ENCODE measurements at regions not wholly inside any gene's neighbourhood (a gene's known extent, or its start where the extent isn't known, plus 50 kb on each side); places are given as distances from the start of the nearest gene placed in this dataset.

GRCh38 chrX:1052021-1052420, 160.4 kb downstream of the CRLF2 start:
- H3K9me2 ChIP-seq (ENCODE audit: insufficient read depth) = no peaks in the 10 kb centered on the region

More at GRCh38 chrX:1052021-1052420, 160.4 kb downstream of the CRLF2 start:
- H3K36me3 ChIP-seq (ENCODE audit: insufficient read depth) = no peaks in the 10 kb centered on the region
- no peak overlapping the region for H3K4me2 ChIP-seq
- Mint-ChIP-seq H3K4me1 (no peaks in the 10 kb centered on the region), H3K9me3 (peaks cover 95% of the 10 kb centered on the region), H3K27me3 (ENCODE audit: insufficient read depth, low read depth, poor library complexity) (peaks cover 6% of the 10 kb centered on the region), H3K36me3 (ENCODE audit: low read depth) (peaks cover 52% of the 10 kb centered on the region), H3K27ac (no peak overlapping the region), H3K4me3 (no peak overlapping the region)
- H3K4me3 ChIP-seq = no peak overlapping the region
- DNase-seq (ENCODE audit: low spot score) (no peak), ATAC-seq (no peak)
- no peaks in the 10 kb centered on the region for H3K79me2 ChIP-seq (replicated peaks; ENCODE audit: insufficient read depth)
- H3F3A ChIP-seq (replicated peaks; ENCODE audit: low read depth) = 0 out of 2 replicates have a peak, but pooled peaks cover 3% of the 10 kb centered on the region
- no peaks in the 10 kb centered on the region for H3K27me3 ChIP-seq (ENCODE audit: insufficient read depth)
- H2AFZ ChIP-seq = no peak overlapping the region
- H3K27ac ChIP-seq (ENCODE audit: low read depth) = no peak overlapping the region
- H3K4me1 ChIP-seq (ENCODE audit: insufficient read depth) = no peaks in the 10 kb centered on the region
- no peak for TF ChIP-seq POLR2AphosphoS5 (IDR thresholded peaks at IDR 0.05; ENCODE audit: low read depth)
- no peak for TF ChIP-seq REST (IDR thresholded peaks at IDR 0.05; ENCODE audit: unreplicated experiment)
- no peak for TF ChIP-seq JUNB (IDR thresholded peaks at IDR 0.05; ENCODE audit: unreplicated experiment)
- no peak for TF ChIP-seq CREB1 (CRISPR knock-in tag; IDR thresholded peaks at IDR 0.05; ENCODE audit: low read depth)
- TF ChIP-seq ZNF114 (CRISPR knock-in tag; IDR thresholded peaks at IDR 0.05) = no peak
- TF ChIP-seq EZH2phosphoT487 (IDR thresholded peaks at IDR 0.05; ENCODE audit: unreplicated experiment) = no peak
- TF ChIP-seq STAT1 (IDR thresholded peaks at IDR 0.05; ENCODE audit: unreplicated experiment) = no peak
- TF ChIP-seq CTCF (conservative IDR thresholded peaks at IDR 0.05; ENCODE audit: low read depth in 2 of 2) = no peak
- H4K20me1 ChIP-seq (replicated peaks; ENCODE audit: insufficient read depth) = no peaks in the 10 kb centered on the region

All from GM23338 (cell line).